ENCODE measurements at regions not wholly inside any gene's neighbourhood (a gene's known extent, or its start where the extent isn't known, plus 50 kb on each side); places are given as distances from the start of the nearest gene placed in this dataset.

- no peak for ATAC-seq
- H3K36me3 ChIP-seq = no peaks in the 10 kb centered on the region
- WGBS (ENCODE audit: insufficient coverage, low coverage, low lambda C conversion rate, missing lambda C conversion rate) = 34% methylated on average over 2 of the region's 2 CpGs
- TF ChIP-seq CTCF (IDR thresholded peaks at IDR 0.05) = no peak
- TF ChIP-seq POLR2A (IDR thresholded peaks at IDR 0.05) = no peak
- H3K27me3 ChIP-seq = no peaks in the 10 kb centered on the region
- no peak overlapping the region for H3K4me3 ChIP-seq
- no peak overlapping the region for H3K27ac ChIP-seq
- DNase-seq = no peak
- H3K9me3 ChIP-seq = no peaks in the 10 kb centered on the region
- intact Hi-C loops (cut with DNase I) = no loop called here
- H3K4me1 ChIP-seq = no peaks in the 10 kb centered on the region
These were observed 1613.6 kb upstream of the WWC1 start for GRCh38 chr5:166677891-166678290.

GRCh38 chr5:166679331-166679730 lies 1612.1 kb upstream of the WWC1 start:
- H3K36me3 ChIP-seq = no peaks in the 10 kb centered on the region
- DNase-seq (no peak), ATAC-seq (no peak)
- no peaks in the 10 kb centered on the region for H3K9me3 ChIP-seq
- no peaks in the 10 kb centered on the region for H3K27me3 ChIP-seq
- TF ChIP-seq POLR2A (IDR thresholded peaks at IDR 0.05) (no peak), CTCF (IDR thresholded peaks at IDR 0.05) (no peak)
- intact Hi-C loops (cut with DNase I) = no loop called here
- 58% methylated on average over 5 of the region's 5 CpGs for WGBS (ENCODE audit: insufficient coverage, low coverage, low lambda C conversion rate, missing lambda C conversion rate)
- H3K4me3 ChIP-seq = no peak overlapping the region
- no peaks in the 10 kb centered on the region for H3K4me1 ChIP-seq
- no peak overlapping the region for H3K27ac ChIP-seq

- TF ChIP-seq POLR2A (IDR thresholded peaks at IDR 0.05) = no peak
- no peak for TF ChIP-seq CTCF (IDR thresholded peaks at IDR 0.05)
- ATAC-seq = no peak
- 68% methylated on average over 4 of the region's 4 CpGs for WGBS (ENCODE audit: insufficient coverage, low coverage, low lambda C conversion rate, missing lambda C conversion rate)
- H3K9me3 ChIP-seq = no peaks in the 10 kb centered on the region
- H3K27me3 ChIP-seq = no peaks in the 10 kb centered on the region
- H3K36me3 ChIP-seq = no peaks in the 10 kb centered on the region
- DNase-seq = no peak
- H3K4me3 ChIP-seq = no peak overlapping the region
- intact Hi-C loops (cut with DNase I) = no loop called here
- no peaks in the 10 kb centered on the region for H3K4me1 ChIP-seq
- no peak overlapping the region for H3K27ac ChIP-seq
These were observed 1596.1 kb upstream of the WWC1 start for GRCh38 chr5:166695326-166695725.

- TF ChIP-seq POLR2A (IDR thresholded peaks at IDR 0.05) (no peak), CTCF (IDR thresholded peaks at IDR 0.05) (no peak)
These were observed 1583.2 kb upstream of the WWC1 start for GRCh38 chr5:166708291-166708690.

GRCh38 chr5:166709691-166710090 lies 1581.8 kb upstream of the WWC1 start:
- 89% methylated on average over 1 of the region's 1 CpG for WGBS (ENCODE audit: insufficient coverage, low coverage, low lambda C conversion rate, missing lambda C conversion rate)
- H3K4me1 ChIP-seq = no peaks in the 10 kb centered on the region
- intact Hi-C loops (cut with DNase I) = no loop called here
- H3K36me3 ChIP-seq = no peaks in the 10 kb centered on the region
- no peaks in the 10 kb centered on the region for H3K27me3 ChIP-seq
- DNase-seq (no peak), ATAC-seq (no peak)
- H3K9me3 ChIP-seq = no peaks in the 10 kb centered on the region
- no peak overlapping the region for H3K4me3 ChIP-seq
- H3K27ac ChIP-seq = no peak overlapping the region
- TF ChIP-seq POLR2A (IDR thresholded peaks at IDR 0.05) (no peak), CTCF (IDR thresholded peaks at IDR 0.05) (no peak)

More at GRCh38 chr5:166708291-166708690, 1583.2 kb upstream of the WWC1 start:
- WGBS (ENCODE audit: insufficient coverage, low coverage, low lambda C conversion rate, missing lambda C conversion rate) = 66% methylated on average over 3 of the region's 3 CpGs
- ATAC-seq (no peak), DNase-seq (no peak)
- Histone ChIP-seq H3K27ac (no peak overlapping the region), H3K9me3 (no peaks in the 10 kb centered on the region), H3K4me1 (no peaks in the 10 kb centered on the region), H3K4me3 (no peak overlapping the region), H3K36me3 (no peaks in the 10 kb centered on the region), H3K27me3 (no peaks in the 10 kb centered on the region)
- intact Hi-C loops (cut with DNase I) = no loop called here
